ENCODE measurements at regions not wholly inside any gene's neighbourhood (a gene's known extent, or its start where the extent isn't known, plus 50 kb on each side); places are given as distances from the start of the nearest gene placed in this dataset.

DNA sequence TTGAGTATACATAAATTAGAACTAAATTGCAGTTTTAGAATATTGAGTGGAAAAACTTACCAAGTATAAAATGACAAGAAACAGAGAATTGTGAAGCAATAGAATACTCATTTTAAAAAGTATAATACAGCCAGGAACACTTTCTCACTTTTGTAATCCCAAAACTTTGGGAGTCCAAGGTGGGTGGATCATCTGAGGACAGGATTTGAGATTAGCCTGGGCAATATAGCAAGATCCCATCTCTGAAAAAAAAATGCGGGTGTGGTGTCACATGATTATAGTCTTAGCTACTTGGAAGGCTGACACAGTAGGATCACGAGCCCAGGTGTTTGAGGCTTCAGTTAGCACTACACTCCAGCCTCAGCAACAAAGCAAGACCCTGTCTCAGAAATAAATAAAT is 440.9 kb upstream of the POT1 start:
- TF ChIP-seq TCF4 (CRISPR knock-in tag; IDR thresholded peaks at IDR 0.05; ENCODE audit: borderline replicate concordance), result no peak
- TF ChIP-seq GLIS3 (CRISPR knock-in tag; IDR thresholded peaks at IDR 0.05), result no peak
- no peak for TF ChIP-seq ZFP30 (CRISPR knock-in tag; IDR thresholded peaks at IDR 0.05)
- TF ChIP-seq, protein P1, sequence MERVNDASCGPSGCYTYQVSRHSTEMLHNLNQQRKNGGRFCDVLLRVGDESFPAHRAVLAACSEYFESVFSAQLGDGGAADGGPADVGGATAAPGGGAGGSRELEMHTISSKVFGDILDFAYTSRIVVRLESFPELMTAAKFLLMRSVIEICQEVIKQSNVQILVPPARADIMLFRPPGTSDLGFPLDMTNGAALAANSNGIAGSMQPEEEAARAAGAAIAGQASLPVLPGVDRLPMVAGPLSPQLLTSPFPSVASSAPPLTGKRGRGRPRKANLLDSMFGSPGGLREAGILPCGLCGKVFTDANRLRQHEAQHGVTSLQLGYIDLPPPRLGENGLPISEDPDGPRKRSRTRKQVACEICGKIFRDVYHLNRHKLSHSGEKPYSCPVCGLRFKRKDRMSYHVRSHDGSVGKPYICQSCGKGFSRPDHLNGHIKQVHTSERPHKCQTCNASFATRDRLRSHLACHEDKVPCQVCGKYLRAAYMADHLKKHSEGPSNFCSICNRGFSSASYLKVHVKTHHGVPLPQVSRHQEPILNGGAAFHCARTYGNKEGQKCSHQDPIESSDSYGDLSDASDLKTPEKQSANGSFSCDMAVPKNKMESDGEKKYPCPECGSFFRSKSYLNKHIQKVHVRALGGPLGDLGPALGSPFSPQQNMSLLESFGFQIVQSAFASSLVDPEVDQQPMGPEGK (CRISPR knock-in tag; IDR thresholded peaks at IDR 0.05; ENCODE audit: borderline replicate concordance), result no peak
- no peak for TF ChIP-seq ZNF565 (CRISPR knock-in tag; conservative IDR thresholded peaks at IDR 0.05; ENCODE audit: low read depth)
- TF ChIP-seq ZC3H10 (CRISPR knock-in tag; IDR thresholded peaks at IDR 0.05), result no peak
- TF ChIP-seq CSDC2 (CRISPR knock-in tag; IDR thresholded peaks at IDR 0.05), result no peak
